NCI-H69 (cell line): ENCODE measurements at regions not wholly inside any gene's neighbourhood (a gene's known extent, or its start where the extent isn't known, plus 50 kb on each side); places are given as distances from the start of the nearest gene placed in this dataset.
"Not testable (repeated sequence)": the region's sequence is repeated elsewhere in the genome, so short reads cannot be mapped to it uniquely, and the experiment has no call there.

ENCODE experiments used
- DNase-seq: peaks from one replicate; lab custom pipeline; 2025; lab: John Stamatoyannopoulos, UW

- DNase-seq, result no peak
These were observed 113.7 kb downstream of the CDCA7 start for GRCh38 chr2:173468266-173468793.

GRCh38 chr2:173472112-173472511, 117.4 kb downstream of the CDCA7 start:
- no peak for DNase-seq

GRCh38 chr2:173483137-173483536, 128.5 kb downstream of the CDCA7 start:
- no peak for DNase-seq

- no peak for DNase-seq
These were observed 134.2 kb downstream of the CDCA7 start for GRCh38 chr2:173488861-173489260.

DNA sequence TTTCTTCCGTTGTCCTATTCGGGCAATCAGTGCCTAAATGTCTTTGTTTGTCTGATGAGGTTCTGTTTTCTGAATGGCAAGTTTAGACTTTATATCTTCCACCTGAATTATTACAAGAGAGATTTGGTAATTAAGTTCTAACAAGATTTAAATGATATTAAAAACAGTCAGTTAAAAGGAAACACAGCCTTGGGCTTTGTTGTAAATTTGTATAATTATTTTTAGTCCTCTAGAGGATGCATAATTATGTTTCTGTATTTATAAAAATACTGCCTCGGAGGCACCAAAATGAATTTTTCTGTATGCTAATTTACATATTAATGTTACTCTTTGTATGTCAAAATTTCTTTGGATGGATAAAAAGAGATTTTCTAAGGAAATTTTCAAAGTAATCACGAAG, 136.7 kb downstream of the CDCA7 start:
- DNase-seq, result no peak

GRCh38 chr2:173493874-173494273, 139.2 kb downstream of the CDCA7 start:
- DNase-seq, result no peak

DNA sequence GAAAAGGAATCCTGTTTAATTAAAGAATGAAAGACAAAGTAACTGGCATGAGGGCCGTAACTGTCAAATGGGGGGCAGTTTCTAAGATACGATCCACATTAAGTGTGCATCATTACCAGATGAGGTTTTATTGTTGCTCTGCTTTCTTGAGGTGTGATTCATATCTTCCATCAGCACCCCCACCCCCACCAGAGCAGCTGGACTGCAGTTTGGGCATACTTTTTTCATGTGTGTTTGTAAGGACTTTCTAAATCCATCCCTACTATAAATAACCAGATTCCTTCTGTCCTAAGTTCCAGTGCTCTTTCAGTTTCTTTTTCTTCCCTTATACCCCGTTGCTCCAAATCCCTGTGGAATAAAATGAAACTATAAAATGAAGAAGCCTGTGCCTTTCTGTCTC, 142.1 kb downstream of the CDCA7 start:
- no peak for DNase-seq

DNA sequence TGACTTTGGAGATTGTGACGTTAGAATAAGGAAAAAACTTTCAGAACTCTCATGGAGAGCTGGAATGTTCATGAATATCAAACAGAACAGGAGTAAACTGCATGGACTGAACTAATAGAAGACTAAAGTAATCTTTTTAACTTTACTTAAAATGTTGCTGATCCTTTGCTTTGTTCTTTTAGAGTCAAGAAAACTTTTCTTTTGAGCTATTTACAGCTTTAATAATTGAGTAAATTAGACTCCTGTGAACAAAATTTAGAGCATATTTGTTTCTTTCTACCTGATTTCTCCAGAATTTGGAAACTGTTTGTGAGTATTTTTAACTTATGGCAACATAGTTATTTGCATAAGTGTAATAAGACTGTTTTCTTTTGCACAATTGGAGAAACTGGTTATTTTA, 146.3 kb downstream of the CDCA7 start:
- no peak for DNase-seq

- no peak for DNase-seq
These were observed 147.6 kb downstream of the CDCA7 start for GRCh38 chr2:173502296-173502695.

DNA sequence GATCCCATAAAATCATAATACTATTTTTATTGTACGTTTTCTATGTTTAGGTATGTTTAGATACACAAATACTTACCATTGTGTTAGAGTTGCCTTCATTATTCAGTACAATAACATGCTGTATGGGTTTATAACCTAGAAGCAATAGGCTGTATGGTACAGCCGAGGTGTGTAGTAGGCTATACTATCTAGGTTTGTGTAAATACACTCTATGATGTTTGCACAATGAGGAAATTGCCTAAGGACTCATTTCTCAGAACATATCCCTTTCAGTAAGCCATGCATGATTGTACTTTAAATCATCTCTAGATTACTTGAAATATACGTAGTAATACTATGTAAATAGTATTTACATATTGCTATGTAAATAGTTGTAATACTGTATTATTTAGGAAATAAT, 156.7 kb downstream of the CDCA7 start:
- peak; percentile 16 for DNase-seq

DNA sequence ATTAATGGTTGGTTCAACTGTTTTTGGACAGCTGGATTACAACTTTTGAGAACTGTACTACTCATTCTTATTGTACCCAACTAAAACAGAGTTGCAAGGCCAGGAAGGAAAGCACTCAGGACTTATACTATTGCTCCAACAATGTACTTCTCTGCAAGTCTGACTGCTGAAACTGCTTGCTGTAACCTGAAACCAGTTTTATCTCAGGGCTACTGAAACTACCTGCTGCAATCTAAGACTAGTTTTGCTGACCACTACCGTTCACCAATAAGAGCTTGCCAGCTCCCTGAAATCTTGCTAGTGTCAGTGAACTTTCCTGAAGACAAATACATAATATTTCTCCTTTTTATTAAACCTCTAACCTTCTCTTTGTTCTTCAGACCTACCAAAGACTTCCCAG, 157.3 kb downstream of the CDCA7 start:
- no peak for DNase-seq

DNA sequence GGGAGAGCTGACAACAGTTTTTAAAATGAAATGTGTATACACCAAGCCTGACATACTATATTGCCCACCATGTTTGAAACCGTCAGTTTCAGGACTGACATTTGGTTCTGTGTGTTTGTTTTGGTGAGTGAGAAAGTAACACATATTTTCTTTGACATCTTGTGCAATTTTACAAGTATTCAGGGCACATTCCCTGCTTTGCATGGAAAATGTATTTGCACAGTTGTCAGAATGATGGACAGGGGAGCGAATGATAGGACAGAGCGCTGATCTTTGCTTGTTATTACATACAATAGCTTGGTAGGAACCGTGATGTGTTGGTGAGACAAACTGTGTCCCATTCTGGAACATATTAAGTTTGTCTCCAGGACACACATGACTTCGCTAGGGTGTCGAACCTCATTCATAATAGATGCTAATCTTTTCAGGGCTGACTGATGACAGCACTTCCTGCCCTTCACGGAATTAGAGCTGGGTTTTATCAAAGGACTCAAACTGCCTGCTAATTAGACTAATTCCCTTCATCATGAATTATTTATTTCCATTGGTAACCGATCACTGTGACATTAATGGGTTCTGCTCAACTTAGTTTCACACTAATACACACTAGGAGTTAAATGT, 158.5 kb downstream of the CDCA7 start:
- no peak for DNase-seq

DNA sequence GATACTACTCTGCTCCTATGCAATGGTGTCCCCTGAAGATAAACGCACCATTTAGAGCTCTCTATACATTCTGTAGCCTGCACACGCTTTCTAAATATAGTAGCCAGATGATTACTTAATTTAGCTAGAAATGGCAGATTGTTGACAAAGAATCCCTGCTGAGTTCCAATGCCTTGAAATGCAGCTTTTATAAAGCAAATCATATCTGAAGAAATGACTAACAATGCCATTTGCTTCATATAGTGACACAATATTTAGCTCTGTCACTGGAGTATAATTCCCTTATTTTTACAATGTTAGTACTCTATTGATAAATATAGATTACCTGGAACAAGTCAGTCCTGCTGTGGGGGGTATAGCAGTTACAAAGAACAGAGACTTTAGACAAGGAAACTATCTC, 166.2 kb downstream of the CDCA7 start:
- peak; percentile 32 for DNase-seq

GRCh38 chr2:173521450-173522192, 166.9 kb downstream of the CDCA7 start:
- peak; percentile 49 for DNase-seq

DNA sequence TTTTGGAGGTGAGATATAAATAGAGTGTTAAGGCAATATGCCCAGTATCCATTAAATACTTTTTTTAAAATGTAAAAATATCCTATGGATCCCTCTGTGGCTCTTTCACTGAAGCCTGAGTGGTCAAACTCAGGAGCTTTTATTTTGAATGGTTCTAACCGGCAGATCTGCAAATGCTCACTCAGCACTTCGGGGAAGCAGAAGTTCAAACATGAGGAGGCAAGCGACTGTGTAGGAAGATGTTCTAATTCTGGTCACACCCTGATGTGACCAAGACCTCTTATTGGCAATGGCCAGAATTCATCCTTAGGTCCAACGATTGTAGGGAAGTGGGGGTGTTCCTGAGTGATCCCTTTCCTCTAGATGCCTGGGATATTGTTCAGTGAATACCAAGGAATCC, 168.8 kb downstream of the CDCA7 start:
- DNase-seq, result no peak

DNA sequence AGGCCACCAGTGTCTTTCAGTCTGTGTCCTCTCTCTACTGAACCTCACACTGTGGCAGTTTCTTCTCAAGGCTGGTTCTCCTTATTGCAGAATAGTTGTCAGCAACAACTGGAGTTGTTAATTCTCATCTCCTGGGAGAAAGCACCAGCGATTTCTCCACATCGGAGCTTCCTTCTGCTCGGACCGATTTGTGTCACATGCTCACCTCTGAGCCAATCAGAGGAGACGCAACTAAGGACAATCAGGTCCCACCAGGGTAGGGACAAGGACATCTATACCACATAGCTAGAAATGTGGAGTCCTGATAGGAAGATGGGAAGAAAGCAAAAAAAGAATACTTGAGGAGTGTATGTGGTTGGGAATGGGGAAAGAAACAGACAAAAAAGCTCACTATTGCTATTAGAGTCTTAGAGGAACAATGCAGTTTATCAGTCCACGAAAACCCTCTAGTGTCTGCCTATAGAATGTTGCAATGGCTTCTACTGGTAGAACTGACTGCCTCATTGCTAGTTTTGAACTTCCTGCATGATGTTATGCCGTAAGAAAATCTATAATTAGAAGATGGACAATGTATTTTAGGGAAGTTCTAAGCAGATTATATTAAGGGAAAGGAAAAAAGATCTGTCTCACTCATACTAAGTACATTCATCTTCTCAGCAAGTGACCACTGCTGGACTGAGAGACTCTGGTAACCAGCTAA, 169.7 kb downstream of the CDCA7 start:
- DNase-seq, result no peak

- DNase-seq, result not testable (repeated sequence)
These were observed 178.3 kb downstream of the CDCA7 start for GRCh38 chr2:173532732-173533531.

- DNase-seq, result no peak
These were observed 183.0 kb downstream of the CDCA7 start for GRCh38 chr2:173537694-173538093.

GRCh38 chr2:173539615-173540014, 184.9 kb downstream of the CDCA7 start:
- DNase-seq, result no peak

GRCh38 chr2:173544641-173545363, 190.1 kb downstream of the CDCA7 start:
- no peak for DNase-seq

- no peak for DNase-seq
These were observed 190.7 kb downstream of the CDCA7 start for GRCh38 chr2:173545364-173545763.
